ENCODE measurements at regions not wholly inside any gene's neighbourhood (a gene's known extent, or its start where the extent isn't known, plus 50 kb on each side); places are given as distances from the start of the nearest gene placed in this dataset.

GRCh38 chr22:44423556-44424358 is 74.3 kb downstream of the RTL6 start:
- DNase-seq, result peak; percentile 72

GRCh38 chr22:44422746-44423380 is 75.2 kb downstream of the RTL6 start:
- peak; percentile 78 for DNase-seq

- DNase-seq, result no peak
Measured at GRCh38 chr22:44419429-44419828, 78.6 kb downstream of the RTL6 start.

GRCh38 chr22:44413211-44413610 is 84.8 kb downstream of the RTL6 start:
- no peak for DNase-seq

- DNase-seq, result no peak
Measured at GRCh38 chr22:44412136-44412731, 85.8 kb downstream of the RTL6 start.

GRCh38 chr22:44411226-44412135 is 86.6 kb downstream of the RTL6 start:
- no peak for DNase-seq

- no peak for DNase-seq
Measured at GRCh38 chr22:44410451-44410991, 87.5 kb downstream of the RTL6 start.

- no peak for DNase-seq
Measured at GRCh38 chr22:44409974-44410316, 88.1 kb downstream of the RTL6 start.

- no peak for DNase-seq
Measured at GRCh38 chr22:44409211-44409973, 88.6 kb downstream of the RTL6 start.

GRCh38 chr22:44408829-44409192 is 89.2 kb downstream of the RTL6 start:
- no peak for DNase-seq

GRCh38 chr22:44407987-44408828 is 89.8 kb downstream of the RTL6 start:
- DNase-seq, result no peak

GRCh38 chr22:44407171-44407986 is 90.7 kb downstream of the RTL6 start:
- no peak for DNase-seq

GRCh38 chr22:44406341-44407170 is 91.5 kb downstream of the RTL6 start:
- no peak for DNase-seq

GRCh38 chr22:44405661-44406060 is 92.4 kb downstream of the RTL6 start:
- DNase-seq, result no peak

GRCh38 chr22:44404341-44405020 is 91.7 kb upstream of the SHISAL1 start:
- DNase-seq, result no peak

- DNase-seq, result no peak
Measured at GRCh38 chr22:44403602-44404329, 91.0 kb upstream of the SHISAL1 start.

GRCh38 chr22:44403166-44403565 is 90.4 kb upstream of the SHISAL1 start:
- DNase-seq, result no peak

All from DMS153 (cell line).